LNCaP clone FGC (cell line): ENCODE measurements at regions not wholly inside any gene's neighbourhood (a gene's known extent, or its start where the extent isn't known, plus 50 kb on each side); places are given as distances from the start of the nearest gene placed in this dataset.

Source experiments
- DNase-seq: peaks from one replicate; pipeline ENCODE4 v3.0.0-alpha.2; 2011; ENCODE audit warnings: low read depth
- H3K4me3 ChIP-seq: 2 replicates; pipeline ENCODE4 v1.5.1; 2011; ENCODE audit warnings: mild to moderate bottlenecking, low read depth, low read length, control low read depth
- CTCF ChIP-seq: IDR thresholded peaks from 2 replicates; pipeline ENCODE4 v1.5.1; 2012; ENCODE audit warnings: mild to moderate bottlenecking; ENCODE audit not compliant: control insufficient read depth, insufficient read depth; ENCODE audit errors: extremely low read depth

- no peak for DNase-seq
- no peak overlapping the region for H3K4me3 ChIP-seq
- TF ChIP-seq CTCF: no peak
Observed at GRCh38 chr1:50358962-50359361, 64.3 kb downstream of the DMRTA2 start.

GRCh38 chr1:50357186-50357585 is 66.1 kb downstream of the DMRTA2 start:
- DNase-seq: no peak

GRCh38 chr1:50354813-50355212 is 68.4 kb downstream of the DMRTA2 start:
- H3K4me3 ChIP-seq: no peak overlapping the region
- DNase-seq: no peak
- no peak for TF ChIP-seq CTCF

More at GRCh38 chr1:50357186-50357585, 66.1 kb downstream of the DMRTA2 start:
- TF ChIP-seq CTCF: no peak
- H3K4me3 ChIP-seq: no peak overlapping the region

GRCh38 chr1:50352428-50352827 is 70.8 kb downstream of the DMRTA2 start:
- no peak overlapping the region for H3K4me3 ChIP-seq
- no peak for TF ChIP-seq CTCF
- no peak for DNase-seq

GRCh38 chr1:50350868-50351267 is 72.4 kb downstream of the DMRTA2 start:
- no peak overlapping the region for H3K4me3 ChIP-seq
- TF ChIP-seq CTCF: no peak
- no peak for DNase-seq

- H3K4me3 ChIP-seq: no peak overlapping the region
- TF ChIP-seq CTCF: no peak
- no peak for DNase-seq
Observed at GRCh38 chr1:50350421-50350820, 72.8 kb downstream of the DMRTA2 start.

- no peak overlapping the region for H3K4me3 ChIP-seq
- no peak for TF ChIP-seq CTCF
- DNase-seq: no peak
Observed at GRCh38 chr1:50349242-50349565, 74.0 kb downstream of the DMRTA2 start.
